K562 (cell line): ENCODE measurements at regions not wholly inside any gene's neighbourhood (a gene's known extent, or its start where the extent isn't known, plus 50 kb on each side); places are given as distances from the start of the nearest gene placed in this dataset.

ENCODE experiments used
- ARNT ChIP-seq, 2 experiments: fragments of 450-650 bp; IDR thresholded peaks; 2 replicates each; pipeline ENCODE4 v1.6.1; 2016; ENCODE audit warnings: mild to moderate bottlenecking in 1 of 2
- POLR2A ChIP-seq: fragments of 450-650 bp; conservative IDR thresholded peaks from 2 replicates; pipeline ENCODE4 v1.6.1; 2016
- TCF7L2 ChIP-seq: fragments of 150-350 bp; IDR thresholded peaks from 2 replicates; pipeline ENCODE4 v1.6.1; 2016; ENCODE audit warnings: low read depth, mild to moderate bottlenecking, low read length, moderate library complexity
- TF ChIP-seq, protein P1 (sequence below), 3 experiments: IDR thresholded peaks in 2 of 3; conservative IDR thresholded peaks in 1 of 3; 2 replicates each; pipeline ENCODE4 v1.5.1; 2011 to 2012; ENCODE audit warnings: low read length in 3 of 3, mild to moderate bottlenecking in 3 of 3, control low read depth in 2 of 3, improper control_type of control experiment in 1 of 3, inconsistent platforms in 1 of 3, low read depth in 1 of 3, mixed read lengths in 1 of 3, moderate library complexity in 1 of 3; ENCODE audit not compliant: insufficient read depth in 2 of 3

DNA sequence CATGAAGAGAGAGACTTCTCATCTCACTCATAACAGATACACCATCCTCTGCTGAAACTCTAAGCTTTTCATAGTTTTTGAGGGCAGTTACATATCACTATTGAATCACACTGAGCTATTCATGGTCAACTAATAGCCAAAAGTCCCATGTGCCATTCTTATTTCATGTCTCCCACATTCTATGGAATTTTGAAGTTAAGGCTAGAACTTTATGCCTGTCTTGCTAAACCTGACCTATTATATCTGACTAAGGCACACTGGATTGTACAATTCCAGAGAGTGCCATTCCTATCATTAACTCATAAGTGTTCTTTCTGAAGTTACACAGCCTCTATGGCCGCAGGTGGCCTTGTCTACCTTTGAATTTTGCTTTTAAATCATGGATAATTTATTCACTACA lies 254.3 kb downstream of the PTPRC start:
- TF ChIP-seq TCF7L2 (no peak), ARNT (IDR thresholded peaks at IDR 0.05) (no peak), POLR2A (no peak)
- TF ChIP-seq, protein P1, sequence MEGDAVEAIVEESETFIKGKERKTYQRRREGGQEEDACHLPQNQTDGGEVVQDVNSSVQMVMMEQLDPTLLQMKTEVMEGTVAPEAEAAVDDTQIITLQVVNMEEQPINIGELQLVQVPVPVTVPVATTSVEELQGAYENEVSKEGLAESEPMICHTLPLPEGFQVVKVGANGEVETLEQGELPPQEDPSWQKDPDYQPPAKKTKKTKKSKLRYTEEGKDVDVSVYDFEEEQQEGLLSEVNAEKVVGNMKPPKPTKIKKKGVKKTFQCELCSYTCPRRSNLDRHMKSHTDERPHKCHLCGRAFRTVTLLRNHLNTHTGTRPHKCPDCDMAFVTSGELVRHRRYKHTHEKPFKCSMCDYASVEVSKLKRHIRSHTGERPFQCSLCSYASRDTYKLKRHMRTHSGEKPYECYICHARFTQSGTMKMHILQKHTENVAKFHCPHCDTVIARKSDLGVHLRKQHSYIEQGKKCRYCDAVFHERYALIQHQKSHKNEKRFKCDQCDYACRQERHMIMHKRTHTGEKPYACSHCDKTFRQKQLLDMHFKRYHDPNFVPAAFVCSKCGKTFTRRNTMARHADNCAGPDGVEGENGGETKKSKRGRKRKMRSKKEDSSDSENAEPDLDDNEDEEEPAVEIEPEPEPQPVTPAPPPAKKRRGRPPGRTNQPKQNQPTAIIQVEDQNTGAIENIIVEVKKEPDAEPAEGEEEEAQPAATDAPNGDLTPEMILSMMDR (IDR thresholded peaks at IDR 0.05 in 2 of 3, conservative IDR thresholded peaks at IDR 0.05 in 1 of 3; ENCODE audit: insufficient read depth in 2 of 3, low read depth in 1 of 3, low read length in 3 of 3), result no peak
